ENCODE measurements at regions not wholly inside any gene's neighbourhood (a gene's known extent, or its start where the extent isn't known, plus 50 kb on each side); places are given as distances from the start of the nearest gene placed in this dataset.

DNA sequence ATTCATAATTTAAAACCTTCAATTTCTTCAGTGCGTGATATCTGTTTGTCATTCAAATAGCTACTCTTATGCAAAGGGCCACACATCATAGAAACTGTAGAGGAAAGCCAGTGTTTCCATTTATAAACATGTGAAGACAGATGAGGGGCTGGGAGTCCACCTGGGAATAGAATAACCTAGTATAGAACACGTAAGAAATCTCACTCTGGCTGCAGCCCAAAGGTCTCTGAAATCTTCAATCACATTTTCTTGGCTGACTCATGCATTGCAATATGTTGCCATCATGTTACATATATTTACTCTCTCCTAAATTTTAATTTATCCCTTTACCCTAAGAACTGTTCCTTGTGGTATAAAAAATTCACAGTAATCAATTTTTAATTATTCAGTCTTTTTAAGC is 123.2 kb downstream of the ELOVL4 start:
- H3K4me3 Mint-ChIP-seq: no peak overlapping the region
- H3K27ac ChIP-seq (ENCODE audit: low read length): no peak overlapping the region
- no CpG with 5 or more reads among the region's 2 CpGs for WGBS (ENCODE audit: insufficient coverage)
- H3K36me3 Mint-ChIP-seq: no peaks in the 10 kb centered on the region
- H3K4me1 Mint-ChIP-seq: no peaks in the 10 kb centered on the region
- no peaks in the 10 kb centered on the region for H3K9me3 ChIP-seq
- DNase-seq: no peak
- no peak for ATAC-seq (replicated peaks in 1 of 4)
- H3K4me1 ChIP-seq (ENCODE audit: control insufficient read depth in 1 of 2, extremely low read depth in 1 of 2, insufficient read depth in 2 of 2, low read length in 2 of 2): no peaks in the 10 kb centered on the region
- CTCF ChIA-PET: no interaction called here
- H3K27me3 Mint-ChIP-seq: peaks cover 15 to 28% of the 10 kb centered on the region in 2 donors
- POLR2A ChIA-PET: no interaction called here
- H3K27ac Mint-ChIP-seq: no peak overlapping the region
- H3K36me3 ChIP-seq (ENCODE audit: control insufficient read depth in 2 of 2, extremely low read depth in 1 of 2, insufficient read depth in 1 of 2, low read length in 1 of 2): no peaks in the 10 kb centered on the region
- no peaks in the 10 kb centered on the region for H3K27me3 ChIP-seq (replicated peaks in 1 of 2; ENCODE audit: control insufficient read depth in 2 of 2, extremely low read depth in 1 of 2, insufficient read depth in 2 of 2, low read length in 1 of 2)
- H3K4me3 ChIP-seq (ENCODE audit: control insufficient read depth in 1 of 2, extremely low read depth in 1 of 2, low read length in 1 of 2): no peak overlapping the region
- H3K9me3 Mint-ChIP-seq: peaks cover 0 to 4% (median 0%) of the 10 kb centered on the region in 3 donors

- ChIA-PET CTCF (no interaction called here), POLR2A (no interaction called here)
- Mint-ChIP-seq H3K36me3 (no peaks in the 10 kb centered on the region), H3K4me3 (no peak overlapping the region), H3K27me3 (peaks cover 17 to 19% of the 10 kb centered on the region in 2 donors), H3K9me3 (peaks cover 0 to 4% (median 0%) of the 10 kb centered on the region in 3 donors), H3K4me1 (no peaks in the 10 kb centered on the region), H3K27ac (no peak overlapping the region)
- Histone ChIP-seq H3K4me1 (ENCODE audit: control insufficient read depth in 1 of 2, extremely low read depth in 1 of 2, insufficient read depth in 2 of 2, low read length in 2 of 2) (no peaks in the 10 kb centered on the region), H3K27me3 (replicated peaks in 1 of 2; ENCODE audit: control insufficient read depth in 2 of 2, extremely low read depth in 1 of 2, insufficient read depth in 2 of 2, low read length in 1 of 2) (no peaks in the 10 kb centered on the region), H3K36me3 (ENCODE audit: control insufficient read depth in 2 of 2, extremely low read depth in 1 of 2, insufficient read depth in 1 of 2, low read length in 1 of 2) (no peaks in the 10 kb centered on the region), H3K9me3 (no peaks in the 10 kb centered on the region), H3K4me3 (ENCODE audit: control insufficient read depth in 1 of 2, extremely low read depth in 1 of 2, low read length in 1 of 2) (no peak overlapping the region), H3K27ac (ENCODE audit: low read length) (no peak overlapping the region)
- 67% methylated on average over 3 of the region's 3 CpGs for WGBS (ENCODE audit: insufficient coverage)
- DNase-seq: no peak
- no peak for ATAC-seq (replicated peaks in 1 of 4)
Measured at GRCh38 chr6:79821859-79822258, 125.5 kb downstream of the ELOVL4 start.

DNA sequence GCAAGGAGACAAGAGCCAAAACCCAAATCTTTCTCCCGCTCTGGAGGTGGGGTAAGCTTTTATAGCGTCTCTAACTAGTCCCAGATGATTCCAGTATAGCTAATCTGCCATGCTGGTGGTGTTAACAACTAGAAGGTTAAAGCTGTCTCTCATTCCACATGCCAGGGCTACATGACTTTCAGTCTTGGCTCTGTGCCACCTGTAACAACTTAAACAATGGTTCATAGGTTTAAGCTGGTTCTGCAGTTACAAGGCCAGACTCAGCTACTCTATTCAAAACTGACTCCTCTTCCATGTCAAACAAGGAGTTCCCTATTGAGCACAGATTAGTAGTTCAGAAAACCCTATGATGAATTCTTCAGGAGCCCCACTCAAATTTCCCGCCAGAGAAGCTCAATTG is 128.9 kb downstream of the ELOVL4 start:
- H3K36me3 ChIP-seq (ENCODE audit: control insufficient read depth in 2 of 2, extremely low read depth in 1 of 2, insufficient read depth in 1 of 2, low read length in 1 of 2): no peaks in the 10 kb centered on the region
- WGBS (ENCODE audit: insufficient coverage): no CpG with 5 or more reads among the region's 3 CpGs
- no peak overlapping the region for H3K27ac ChIP-seq (ENCODE audit: low read length)
- no peak for ATAC-seq (replicated peaks in 1 of 4)
- H3K4me3 ChIP-seq (ENCODE audit: control insufficient read depth in 1 of 2, extremely low read depth in 1 of 2, low read length in 1 of 2): no peak overlapping the region
- Mint-ChIP-seq H3K27me3 (peaks cover 8 to 14% of the 10 kb centered on the region in 2 donors), H3K4me1 (no peaks in the 10 kb centered on the region), H3K36me3 (no peaks in the 10 kb centered on the region), H3K9me3 (no peaks in the 10 kb centered on the region), H3K4me3 (no peak overlapping the region), H3K27ac (no peak overlapping the region)
- H3K4me1 ChIP-seq (ENCODE audit: control insufficient read depth in 1 of 2, extremely low read depth in 1 of 2, insufficient read depth in 2 of 2, low read length in 2 of 2): no peaks in the 10 kb centered on the region
- ChIA-PET POLR2A (no interaction called here), CTCF (no interaction called here)
- no peaks in the 10 kb centered on the region for H3K27me3 ChIP-seq (replicated peaks in 1 of 2; ENCODE audit: control insufficient read depth in 2 of 2, extremely low read depth in 1 of 2, insufficient read depth in 2 of 2, low read length in 1 of 2)
- no peak for DNase-seq
- no peaks in the 10 kb centered on the region for H3K9me3 ChIP-seq

DNA sequence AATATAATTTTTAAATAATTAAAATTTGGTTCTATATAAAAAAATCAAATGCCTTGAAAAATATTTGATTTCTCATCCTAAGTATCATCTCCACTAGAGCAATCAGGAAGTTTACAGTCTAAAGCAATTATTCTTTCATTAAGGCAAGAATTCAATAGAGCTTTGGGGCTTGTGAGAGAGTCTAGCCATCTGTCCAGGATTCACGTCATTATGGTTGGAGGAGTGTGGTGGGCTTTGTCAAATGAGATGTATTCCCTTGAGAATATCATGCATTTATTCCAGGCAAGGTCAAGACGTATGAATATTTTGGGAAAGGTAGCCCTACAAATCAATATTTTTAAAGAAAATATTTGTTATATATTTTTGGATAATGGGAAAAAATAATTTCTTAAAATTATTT is 132.4 kb downstream of the ELOVL4 start:
- Histone ChIP-seq H3K36me3 (ENCODE audit: control insufficient read depth in 2 of 2, extremely low read depth in 1 of 2, insufficient read depth in 1 of 2, low read length in 1 of 2) (no peaks in the 10 kb centered on the region), H3K4me1 (ENCODE audit: control insufficient read depth in 1 of 2, extremely low read depth in 1 of 2, insufficient read depth in 2 of 2, low read length in 2 of 2) (no peaks in the 10 kb centered on the region), H3K4me3 (ENCODE audit: control insufficient read depth in 1 of 2, extremely low read depth in 1 of 2, low read length in 1 of 2) (no peak overlapping the region), H3K27ac (ENCODE audit: low read length) (no peak overlapping the region), H3K9me3 (no peaks in the 10 kb centered on the region), H3K27me3 (replicated peaks in 1 of 2; ENCODE audit: control insufficient read depth in 2 of 2, extremely low read depth in 1 of 2, insufficient read depth in 2 of 2, low read length in 1 of 2) (no peaks in the 10 kb centered on the region)
- Mint-ChIP-seq H3K27me3 (peaks cover 3 to 4% of the 10 kb centered on the region in 2 donors), H3K9me3 (no peaks in the 10 kb centered on the region), H3K4me3 (no peak overlapping the region), H3K36me3 (no peaks in the 10 kb centered on the region), H3K27ac (no peak overlapping the region), H3K4me1 (no peaks in the 10 kb centered on the region)
- ChIA-PET CTCF (interaction anchor here in 1 of 2 donors (0.9 kb wide), 1 partner anchor 54 kb away, joined by 4 read pairs; no protein-coding TSS in a partner anchor), POLR2A (no interaction called here)
- DNase-seq (no peak), ATAC-seq (replicated peaks in 1 of 4) (no peak)
- WGBS (ENCODE audit: insufficient coverage): no CpG with 5 or more reads among the region's 2 CpGs

DNA sequence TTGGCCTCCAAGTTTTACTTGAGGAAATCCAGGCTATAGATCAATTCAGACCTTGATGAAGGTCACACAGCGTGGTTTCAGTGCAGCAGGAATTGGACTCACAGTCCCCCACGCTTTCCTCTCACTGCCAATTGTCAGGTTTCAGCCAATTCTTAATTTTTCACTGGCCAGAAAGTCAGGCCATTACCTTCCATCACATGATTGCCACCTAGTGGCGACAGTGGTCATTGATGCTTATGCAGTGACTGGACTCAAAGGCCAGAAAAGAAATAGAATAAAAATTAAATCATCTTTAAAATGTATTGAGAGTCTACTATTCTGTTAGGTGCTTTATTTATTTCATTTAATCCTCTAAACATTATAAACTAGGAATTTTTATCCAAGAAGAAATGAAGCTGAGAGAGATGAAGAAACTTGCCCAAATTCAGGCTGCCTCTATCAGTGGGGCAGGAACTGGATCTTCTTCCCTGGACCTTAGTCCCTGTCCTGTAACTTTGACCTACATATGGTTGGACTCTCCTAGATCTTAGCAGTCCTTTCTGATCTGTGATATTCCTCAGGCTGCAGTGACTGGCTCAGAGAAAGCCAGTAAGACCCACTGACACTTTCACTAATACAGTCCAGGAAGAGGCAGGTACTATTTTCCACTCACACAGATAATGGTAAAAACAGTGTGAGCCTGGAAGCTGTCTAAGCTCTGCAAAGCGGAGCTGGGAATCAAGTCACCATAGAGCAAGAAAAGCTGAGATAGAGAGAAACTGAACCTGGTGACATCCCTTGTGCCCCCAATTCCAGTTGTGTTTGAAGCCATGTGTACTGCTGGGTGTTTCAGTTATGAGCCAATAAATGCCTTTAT is 133.3 kb downstream of the ELOVL4 start:
- Mint-ChIP-seq H3K4me1 (no peaks in the 10 kb centered on the region), H3K36me3 (no peaks in the 10 kb centered on the region), H3K9me3 (no peaks in the 10 kb centered on the region), H3K4me3 (no peak overlapping the region), H3K27me3 (peaks cover 3 to 4% of the 10 kb centered on the region in 2 donors), H3K27ac (no peak overlapping the region)
- H3K4me3 ChIP-seq (ENCODE audit: control insufficient read depth in 1 of 2, extremely low read depth in 1 of 2, low read length in 1 of 2): no peak overlapping the region
- H3K36me3 ChIP-seq (ENCODE audit: control insufficient read depth in 2 of 2, extremely low read depth in 1 of 2, insufficient read depth in 1 of 2, low read length in 1 of 2): no peaks in the 10 kb centered on the region
- no peaks in the 10 kb centered on the region for H3K27me3 ChIP-seq (replicated peaks in 1 of 2; ENCODE audit: control insufficient read depth in 2 of 2, extremely low read depth in 1 of 2, insufficient read depth in 2 of 2, low read length in 1 of 2)
- no peak overlapping the region for H3K27ac ChIP-seq (ENCODE audit: low read length)
- no peaks in the 10 kb centered on the region for H3K4me1 ChIP-seq (ENCODE audit: control insufficient read depth in 1 of 2, extremely low read depth in 1 of 2, insufficient read depth in 2 of 2, low read length in 2 of 2)
- POLR2A ChIA-PET: no interaction called here
- H3K9me3 ChIP-seq: no peaks in the 10 kb centered on the region
- peak in 31 of 35 experiments; percentile 8 to 68 (median 35) for DNase-seq
- 11% methylated on average over 2 of the region's 4 CpGs for WGBS (ENCODE audit: insufficient coverage)
- peak in 3 of 4 experiments; percentile 43 to 57 (median 44) for ATAC-seq (replicated peaks in 1 of 4)
- CTCF ChIA-PET: interaction anchor here (0.6 to 1.7 kb wide), 7 partner anchors 23 to 1879 kb away, joined by 3 to 6 read pairs (median 3); no protein-coding TSS in a partner anchor

- Histone ChIP-seq H3K27ac (ENCODE audit: low read length) (no peak overlapping the region), H3K4me1 (ENCODE audit: control insufficient read depth in 1 of 2, extremely low read depth in 1 of 2, insufficient read depth in 2 of 2, low read length in 2 of 2) (no peaks in the 10 kb centered on the region), H3K4me3 (ENCODE audit: control insufficient read depth in 1 of 2, extremely low read depth in 1 of 2, low read length in 1 of 2) (no peak overlapping the region), H3K27me3 (replicated peaks in 1 of 2; ENCODE audit: control insufficient read depth in 2 of 2, extremely low read depth in 1 of 2, insufficient read depth in 2 of 2, low read length in 1 of 2) (no peaks in the 10 kb centered on the region), H3K36me3 (ENCODE audit: control insufficient read depth in 2 of 2, extremely low read depth in 1 of 2, insufficient read depth in 1 of 2, low read length in 1 of 2) (no peaks in the 10 kb centered on the region), H3K9me3 (no peaks in the 10 kb centered on the region)
- ChIA-PET CTCF (interaction anchor here (0.6 to 1.7 kb wide), 6 partner anchors 22 to 1880 kb away, joined by 3 to 6 read pairs (median 3); no protein-coding TSS in a partner anchor), POLR2A (no interaction called here)
- Mint-ChIP-seq H3K27me3 (peaks cover 3 to 6% of the 10 kb centered on the region in 2 donors), H3K27ac (no peak overlapping the region), H3K9me3 (no peaks in the 10 kb centered on the region), H3K36me3 (no peaks in the 10 kb centered on the region), H3K4me1 (no peaks in the 10 kb centered on the region), H3K4me3 (no peak overlapping the region)
- no CpG with 5 or more reads among the region's 2 CpGs for WGBS (ENCODE audit: insufficient coverage)
- no peak for DNase-seq
- no peak for ATAC-seq (replicated peaks in 1 of 4)
Measured at GRCh38 chr6:79813143-79813850, 134.1 kb downstream of the ELOVL4 start.
